Neural cell (in vitro differentiated cells): ENCODE measurements at regions not wholly inside any gene's neighbourhood (a gene's known extent, or its start where the extent isn't known, plus 50 kb on each side); places are given as distances from the start of the nearest gene placed in this dataset.

Experiments used
- CTCF ChIP-seq: fragments of 450-650 bp; IDR thresholded peaks from 2 replicates; pipeline ENCODE4 v1.5.1; 2014; ENCODE audit warnings: antibody characterized with exemption, mild to moderate bottlenecking, moderate library complexity; ENCODE audit not compliant: poor library complexity, severe bottlenecking
- EP300 ChIP-seq: fragments of 450-650 bp; conservative IDR thresholded peaks from 2 replicates; pipeline ENCODE4 v1.6.1; 2014; ENCODE audit warnings: antibody characterized with exemption, mild to moderate bottlenecking, moderate library complexity; ENCODE audit not compliant: poor library complexity, severe bottlenecking
- EZH2 ChIP-seq: fragments of 200-600, 300-800 bp; shearing (Covaris generic), sonication (generic); IDR thresholded peaks from 2 replicates; pipeline ENCODE4 v1.6.1; 2014; ENCODE audit warnings: antibody characterized with exemption, low read length, borderline replicate concordance, mild to moderate bottlenecking; ENCODE audit not compliant: insufficient read depth, poor library complexity, severe bottlenecking
- MXI1 ChIP-seq: fragments of 450-650 bp; conservative IDR thresholded peaks from 2 replicates; pipeline ENCODE4 v1.6.1; 2014; ENCODE audit warnings: antibody characterized with exemption, mild to moderate bottlenecking; ENCODE audit not compliant: poor library complexity, severe bottlenecking
- POLR2AphosphoS5 ChIP-seq: IDR thresholded peaks from 2 replicates; pipeline ENCODE4 v1.6.1; 2012
- REST ChIP-seq: IDR thresholded peaks from 2 replicates; pipeline ENCODE4 v1.6.1; 2012; ENCODE audit warnings: borderline replicate concordance

GRCh38 chr5:105849701-105850100 is 1821.0 kb downstream of the EFNA5 start:
- TF ChIP-seq CTCF (no peak), REST (no peak), EZH2 (no peak), MXI1 (no peak), EP300 (no peak), POLR2AphosphoS5 (no peak)
